Endothelial cell of umbilical vein (primary cell): ENCODE measurements at regions not wholly inside any gene's neighbourhood (a gene's known extent, or its start where the extent isn't known, plus 50 kb on each side); places are given as distances from the start of the nearest gene placed in this dataset.

Source experiments
- BruUV-seq: library from RNA; stranded (reverse); fragments of 400-500 nt; replicated peaks from 2 replicates; lab custom pipeline; 2021; lab: Mats Ljungman, UMichigan
- CTCF ChIA-PET: fragments of 300-600, 350-600 bp; sonication (Branson Sonifier 250); formaldehyde crosslinking; loops from one replicate; lab custom pipeline; 2021; ENCODE audit warnings: antibody characterized with exemption, inconsistent platforms; lab: Charles Lee
- POLR2A ChIA-PET: fragments of 300-600, 350-600 bp; sonication (Branson Sonifier 250); formaldehyde crosslinking; loops from one replicate; lab custom pipeline; 2021; ENCODE audit warnings: antibody characterized with exemption, inconsistent platforms; lab: Charles Lee
- DNase-seq: peaks from one replicate; pipeline ENCODE4 v3.0.0-alpha.2; 2011; ENCODE audit warnings: low read depth, low spot score
- FAIRE-seq: peaks from 2 replicates; lab custom pipeline; 2011; peaks lifted over from hg19 to GRCh38; lab: Jason Lieb, UNC
- H2AFZ ChIP-seq: 2 replicates; pipeline ENCODE4 v1.6.0; 2012; ENCODE audit warnings: low read depth, low read length, control low read depth, inconsistent platforms
- H3K27ac ChIP-seq: 2 replicates; pipeline ENCODE4 v1.5.1; 2011; ENCODE audit warnings: low read depth, mild to moderate bottlenecking, control low read depth, low read length, moderate library complexity; ENCODE audit not compliant: insufficient read depth
- H3K27me3 ChIP-seq, 2 experiments: 2 replicates each; pipeline versions ENCODE4 v1.6.0 to v1.6.1; 2011; ENCODE audit warnings: low read length in 2 of 2, mixed read lengths in 1 of 2; ENCODE audit not compliant: control insufficient read depth in 2 of 2, insufficient read depth in 2 of 2
- H3K36me3 ChIP-seq, 2 experiments: 2 replicates in 1 of 2; 3 replicates in 1 of 2; pipeline ENCODE4 v1.5.1; 2011; ENCODE audit warnings: low read length in 2 of 2, mild to moderate bottlenecking in 1 of 2, moderate library complexity in 1 of 2; ENCODE audit not compliant: control insufficient read depth in 2 of 2, insufficient read depth in 2 of 2; ENCODE audit errors: extremely low read depth in 1 of 2
- H3K4me1 ChIP-seq: 3 replicates; pipeline ENCODE4 v1.5.1; 2011; ENCODE audit warnings: mild to moderate bottlenecking, low read length; ENCODE audit not compliant: control insufficient read depth, insufficient read depth; ENCODE audit errors: extremely low read depth
- H3K4me2 ChIP-seq: 2 replicates; pipeline ENCODE4 v1.6.1; 2011; ENCODE audit warnings: low read length, control low read depth, mixed read lengths; ENCODE audit not compliant: insufficient read depth
- H3K4me3 ChIP-seq, 3 experiments: fragments of 200-600 bp in 1 of 3; sonication (generic), shearing (Covaris generic) in 1 of 3; replicated peaks in 1 of 3; 2 replicates each; pipeline ENCODE4 v1.5.1; 2011 to 2016; ENCODE audit warnings: control low read depth in 3 of 3, low read length in 3 of 3, mild to moderate bottlenecking in 2 of 3, inconsistent platforms in 1 of 3, low read depth in 1 of 3, moderate library complexity in 1 of 3; ENCODE audit not compliant: insufficient read depth in 1 of 3
- H3K79me2 ChIP-seq: 2 replicates; pipeline ENCODE4 v1.6.0; 2012; ENCODE audit warnings: low read length, inconsistent platforms; ENCODE audit not compliant: control insufficient read depth, insufficient read depth
- H3K9ac ChIP-seq: replicated peaks from 2 replicates; pipeline ENCODE3; 2011; ENCODE audit warnings: low read length, control low read depth; ENCODE audit not compliant: insufficient read depth; ENCODE audit errors: extremely low read depth
- H3K9me1 ChIP-seq: replicated peaks from 3 replicates; pipeline ENCODE4 v1.6.0; 2011; ENCODE audit warnings: mild to moderate bottlenecking, low read length; ENCODE audit not compliant: control insufficient read depth, insufficient read depth; ENCODE audit errors: extremely low read depth
- H3K9me3 ChIP-seq: replicated peaks from 2 replicates; pipeline ENCODE4 v1.5.1; 2012; ENCODE audit warnings: low read length, inconsistent platforms; ENCODE audit not compliant: control insufficient read depth, insufficient read depth
- H4K20me1 ChIP-seq: replicated peaks from 2 replicates; pipeline ENCODE3; 2011; ENCODE audit warnings: mild to moderate bottlenecking, low read length; ENCODE audit not compliant: control insufficient read depth, insufficient read depth; ENCODE audit errors: extremely low read depth
- EZH2 ChIP-seq: IDR thresholded peaks from 2 replicates; pipeline ENCODE4 v1.6.1; 2012; ENCODE audit warnings: borderline replicate concordance, low read depth, mild to moderate bottlenecking, moderate library complexity, low read length, inconsistent platforms; ENCODE audit not compliant: severe bottlenecking
- FOS ChIP-seq: IDR thresholded peaks from 2 replicates; pipeline ENCODE4 v1.6.1; 2011; ENCODE audit warnings: mild to moderate bottlenecking, low read length, moderate library complexity, borderline replicate concordance; ENCODE audit not compliant: insufficient read depth
- GATA2 ChIP-seq: IDR thresholded peaks from 2 replicates; pipeline ENCODE4 v1.7.0; 2011; ENCODE audit warnings: low read depth, mild to moderate bottlenecking, moderate library complexity, mixed read lengths, low read length; ENCODE audit not compliant: insufficient read length, insufficient read depth
- JUN ChIP-seq: IDR thresholded peaks from 2 replicates; pipeline ENCODE4 v1.6.1; 2011; ENCODE audit warnings: borderline replicate concordance, low read depth; ENCODE audit not compliant: insufficient read length, insufficient read depth
- MAX ChIP-seq: IDR thresholded peaks from 2 replicates; pipeline ENCODE4 v1.6.1; 2011; ENCODE audit not compliant: insufficient read depth, insufficient read length
- MYC ChIP-seq: IDR thresholded peaks from one replicate; pipeline ENCODE4 v1.6.1; 2011; ENCODE audit warnings: mild to moderate bottlenecking, low read depth, low read length
- POLR2A ChIP-seq: IDR thresholded peaks from 2 replicates; pipeline ENCODE4 v1.6.1; 2012; ENCODE audit warnings: low read depth, mild to moderate bottlenecking, control low read depth, low read length
- POLR2AphosphoS5 ChIP-seq: IDR thresholded peaks from 2 replicates; pipeline ENCODE4 v1.6.1; 2012; ENCODE audit warnings: low read depth, mild to moderate bottlenecking, control low read depth, low read length, moderate library complexity; ENCODE audit not compliant: insufficient read depth
- dilution Hi-C: fragments of 300-500 bp; cut with MboI; formaldehyde crosslinking; loops from one replicate; pipeline ENCODE4 v1.15.0; 2019; ENCODE audit warnings: low sequenced_read_pairs; ENCODE audit not compliant: extremely low pct_ligation_motif_present
- intact Hi-C: fragments of 100-400 bp; cut with micrococcal nuclease; formaldehyde crosslinking; loops from one replicate; pipeline ENCODE4 v1.10.0; 2022
- TF ChIP-seq, protein P1 (sequence below), 2 donors: IDR thresholded peaks; 1 replicate in 1 of 2; 2 replicates in 1 of 2; pipeline ENCODE4 v1.5.1; 2011; ENCODE audit warnings: low read length in 2 of 2, mild to moderate bottlenecking in 2 of 2, moderate library complexity in 2 of 2, control low read depth in 1 of 2, inconsistent platforms in 1 of 2, low read depth in 1 of 2; ENCODE audit not compliant: insufficient read depth in 1 of 2; ENCODE audit errors: extremely low read depth in 1 of 2

DNA sequence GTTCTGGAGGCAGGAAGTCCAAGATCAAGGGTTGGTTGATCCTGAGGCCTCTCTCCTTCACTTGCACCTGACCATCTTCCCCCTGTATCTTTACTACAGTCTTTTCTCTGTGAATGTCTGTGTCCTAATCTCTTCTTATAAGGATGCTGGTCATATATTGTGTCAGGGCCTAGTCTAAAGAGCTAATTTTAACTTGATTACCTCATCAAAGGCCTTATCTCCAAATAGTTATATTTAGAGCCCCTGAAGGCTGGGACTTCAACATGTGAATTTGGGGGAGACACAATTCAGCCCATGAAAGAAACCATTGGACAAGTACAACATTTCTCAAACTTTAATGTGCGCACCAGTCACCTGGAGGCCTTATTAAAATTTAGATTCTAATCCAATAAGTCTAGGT, 62.8 kb upstream of the DYNLT3 start:
- FAIRE-seq = no peak
- H2AFZ ChIP-seq = no peak overlapping the region
- no peak overlapping the region for H3K27ac ChIP-seq
- peaks cover 14% of the 10 kb centered on the region for H3K4me1 ChIP-seq
- no peaks in the 10 kb centered on the region for H3K9me1 ChIP-seq
- H3K4me3 ChIP-seq = no peak overlapping the region
- H3K9me3 ChIP-seq = no peaks in the 10 kb centered on the region
- H4K20me1 ChIP-seq = no peaks in the 10 kb centered on the region
- intact Hi-C loops (no loop called here), dilution Hi-C loops (no loop called here)
- CTCF ChIA-PET = no interaction called here
- no peak overlapping the region for H3K4me2 ChIP-seq
- H3K79me2 ChIP-seq = no peaks in the 10 kb centered on the region
- no peak for DNase-seq
- BruUV-seq = no TSS peak
- H3K9ac ChIP-seq = no peak overlapping the region
- H3K27me3 ChIP-seq = peaks cover 0 to 5% of the 10 kb centered on the region in 2 experiments
- TF ChIP-seq POLR2AphosphoS5 (no peak), EZH2 (no peak), FOS (no peak), POLR2A (no peak), JUN (no peak), MYC (no peak), MAX (no peak), GATA2 (no peak)
- TF ChIP-seq, protein P1, sequence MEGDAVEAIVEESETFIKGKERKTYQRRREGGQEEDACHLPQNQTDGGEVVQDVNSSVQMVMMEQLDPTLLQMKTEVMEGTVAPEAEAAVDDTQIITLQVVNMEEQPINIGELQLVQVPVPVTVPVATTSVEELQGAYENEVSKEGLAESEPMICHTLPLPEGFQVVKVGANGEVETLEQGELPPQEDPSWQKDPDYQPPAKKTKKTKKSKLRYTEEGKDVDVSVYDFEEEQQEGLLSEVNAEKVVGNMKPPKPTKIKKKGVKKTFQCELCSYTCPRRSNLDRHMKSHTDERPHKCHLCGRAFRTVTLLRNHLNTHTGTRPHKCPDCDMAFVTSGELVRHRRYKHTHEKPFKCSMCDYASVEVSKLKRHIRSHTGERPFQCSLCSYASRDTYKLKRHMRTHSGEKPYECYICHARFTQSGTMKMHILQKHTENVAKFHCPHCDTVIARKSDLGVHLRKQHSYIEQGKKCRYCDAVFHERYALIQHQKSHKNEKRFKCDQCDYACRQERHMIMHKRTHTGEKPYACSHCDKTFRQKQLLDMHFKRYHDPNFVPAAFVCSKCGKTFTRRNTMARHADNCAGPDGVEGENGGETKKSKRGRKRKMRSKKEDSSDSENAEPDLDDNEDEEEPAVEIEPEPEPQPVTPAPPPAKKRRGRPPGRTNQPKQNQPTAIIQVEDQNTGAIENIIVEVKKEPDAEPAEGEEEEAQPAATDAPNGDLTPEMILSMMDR (IDR thresholded peaks at IDR 0.05; ENCODE audit: extremely low read depth in 1 of 2, insufficient read depth in 1 of 2, low read depth in 1 of 2, low read length in 2 of 2) = no peak
- no peaks in the 10 kb centered on the region for H3K36me3 ChIP-seq
- POLR2A ChIA-PET = no interaction called here
